ENCODE measurements at regions not wholly inside any gene's neighbourhood (a gene's known extent, or its start where the extent isn't known, plus 50 kb on each side); places are given as distances from the start of the nearest gene placed in this dataset.
"Not testable (repeated sequence)": the region's sequence is repeated elsewhere in the genome, so short reads cannot be mapped to it uniquely, and the experiment has no call there.

- Histone ChIP-seq H2AK5ac (ENCODE audit: low read length) (no peak overlapping the region), H3K27me3 (ENCODE audit: insufficient read depth, low read length) (no peaks in the 10 kb centered on the region), H3K9ac (ENCODE audit: low read length) (no peak overlapping the region), H3K14ac (ENCODE audit: low read length) (no peak overlapping the region), H3K9me3 (ENCODE audit: insufficient read depth, low read depth, low read length) (peaks cover 3% of the 10 kb centered on the region), H3K4ac (ENCODE audit: low read depth, low read length) (no peak overlapping the region), H2BK120ac (ENCODE audit: insufficient read depth, low read length, poor library complexity) (no peak overlapping the region), H3K4me1 (ENCODE audit: control insufficient read depth in 1 of 2, insufficient read depth in 2 of 2, low read length in 2 of 2) (no peaks in the 10 kb centered on the region), H4K91ac (ENCODE audit: low read depth, low read length) (no peak overlapping the region), H4K12ac (ENCODE audit: low read depth, low read length) (no peak overlapping the region), H2AFZ (ENCODE audit: insufficient read depth, low read length, poor library complexity) (no peak overlapping the region), H3K36me3 (ENCODE audit: control insufficient read depth in 1 of 2, insufficient read depth in 2 of 2, low read length in 2 of 2) (no peaks in the 10 kb centered on the region), H3K79me2 (ENCODE audit: control insufficient read depth, insufficient read depth, low read length, poor library complexity) (no peaks in the 10 kb centered on the region), H2BK12ac (ENCODE audit: low read length) (no peak overlapping the region), H3K79me1 (ENCODE audit: low read length) (no peaks in the 10 kb centered on the region), H4K8ac (ENCODE audit: low read depth, low read length) (no peak overlapping the region), H3K4me2 (ENCODE audit: low read length) (no peak overlapping the region), H2BK5ac (ENCODE audit: low read depth, low read length, poor library complexity) (no peak overlapping the region), H3K18ac (ENCODE audit: low read length) (no peak overlapping the region), H3K27ac (ENCODE audit: low read depth, low read length) (no peak overlapping the region), H3K4me3 (ENCODE audit: low read depth, low read length) (no peak overlapping the region), H3K23ac (ENCODE audit: low read length) (no peak overlapping the region)
- no peak for DNase-seq
- WGBS (ENCODE audit: extremely low coverage, insufficient coverage, insufficient read length): no CpG with 5 or more reads among the region's 2 CpGs
These were observed 73.4 kb upstream of the HMGXB4 start for GRCh38 chr22:35183917-35184316.

DNA sequence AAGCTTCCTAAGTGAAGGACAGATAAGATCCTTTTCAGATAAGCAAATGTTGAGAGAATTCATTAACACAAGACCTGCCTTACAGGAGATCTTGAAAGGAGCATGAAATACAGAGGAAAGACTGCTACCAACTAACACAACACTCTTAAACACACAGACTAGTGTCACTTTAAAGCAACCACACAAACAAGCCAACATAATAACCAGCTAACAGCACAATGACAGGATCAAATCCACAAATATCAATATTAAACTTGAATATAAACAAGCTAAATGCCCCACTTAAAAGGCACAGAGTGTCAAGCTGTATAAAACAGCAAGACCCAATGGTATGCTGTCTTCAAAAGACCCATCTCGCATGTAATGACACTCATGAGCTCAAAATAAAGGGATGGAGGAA, 70.8 kb upstream of the HMGXB4 start:
- Histone ChIP-seq H2BK120ac (ENCODE audit: insufficient read depth, low read length, poor library complexity) (no peak overlapping the region), H4K8ac (ENCODE audit: low read depth, low read length) (no peak overlapping the region), H3K9ac (ENCODE audit: low read length) (no peak overlapping the region), H3K79me2 (ENCODE audit: control insufficient read depth, insufficient read depth, low read length, poor library complexity) (no peaks in the 10 kb centered on the region), H3K27me3 (ENCODE audit: insufficient read depth, low read length) (no peaks in the 10 kb centered on the region), H3K27ac (ENCODE audit: low read depth, low read length) (no peak overlapping the region), H4K12ac (ENCODE audit: low read depth, low read length) (no peak overlapping the region), H3K4me2 (ENCODE audit: low read length) (no peak overlapping the region), H3K23ac (ENCODE audit: low read length) (no peak overlapping the region), H2AFZ (ENCODE audit: insufficient read depth, low read length, poor library complexity) (no peak overlapping the region), H3K9me3 (ENCODE audit: insufficient read depth, low read depth, low read length) (peaks cover 3% of the 10 kb centered on the region), H2AK5ac (ENCODE audit: low read length) (no peak overlapping the region), H3K4me3 (ENCODE audit: low read depth, low read length) (no peak overlapping the region), H2BK12ac (ENCODE audit: low read length) (no peak overlapping the region), H2BK5ac (ENCODE audit: low read depth, low read length, poor library complexity) (no peak overlapping the region), H3K4me1 (ENCODE audit: control insufficient read depth in 1 of 2, insufficient read depth in 2 of 2, low read length in 2 of 2) (no peaks in the 10 kb centered on the region), H3K18ac (ENCODE audit: low read length) (no peak overlapping the region), H3K4ac (ENCODE audit: low read depth, low read length) (no peak overlapping the region), H3K36me3 (ENCODE audit: control insufficient read depth in 1 of 2, insufficient read depth in 2 of 2, low read length in 2 of 2) (no peaks in the 10 kb centered on the region), H3K79me1 (ENCODE audit: low read length) (no peaks in the 10 kb centered on the region), H4K91ac (ENCODE audit: low read depth, low read length) (no peak overlapping the region), H3K14ac (ENCODE audit: low read length) (no peak overlapping the region)
- no peak for DNase-seq
- no CpG with 5 or more reads among the region's 1 CpG for WGBS (ENCODE audit: extremely low coverage, insufficient coverage, insufficient read length)

DNA sequence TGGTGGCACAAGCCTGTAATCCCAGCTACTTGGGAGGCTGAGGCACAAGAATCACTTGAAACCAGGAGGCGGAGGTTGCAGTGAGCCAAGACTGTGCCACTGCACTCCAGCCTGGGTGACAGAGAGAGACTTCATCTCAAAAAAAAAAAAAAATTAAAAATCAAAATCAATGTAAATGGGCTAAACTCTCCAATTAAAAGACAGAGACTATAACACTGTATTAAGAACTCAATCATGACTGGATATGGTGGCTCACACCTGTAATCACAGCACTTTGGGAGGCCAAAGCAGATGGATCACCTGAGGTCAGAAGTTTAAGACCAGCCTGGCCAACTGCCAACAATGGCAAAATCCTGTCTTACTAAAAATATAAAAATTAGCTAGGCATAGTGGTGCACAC, 68.4 kb upstream of the HMGXB4 start:
- H3K4me3 ChIP-seq (ENCODE audit: low read depth, low read length); H2BK5ac ChIP-seq (ENCODE audit: low read depth, low read length, poor library complexity); H3K27me3 ChIP-seq (ENCODE audit: insufficient read depth, low read length); H3K18ac ChIP-seq (ENCODE audit: low read length); H3K9me3 ChIP-seq (ENCODE audit: insufficient read depth, low read depth, low read length); H3K9ac ChIP-seq (ENCODE audit: low read length); H2BK12ac ChIP-seq (ENCODE audit: low read length); H3K14ac ChIP-seq (ENCODE audit: low read length); H3K4me2 ChIP-seq (ENCODE audit: low read length); H4K91ac ChIP-seq (ENCODE audit: low read depth, low read length); H3K4me1 ChIP-seq (ENCODE audit: control insufficient read depth in 1 of 2, insufficient read depth in 2 of 2, low read length in 2 of 2); H2AFZ ChIP-seq (ENCODE audit: insufficient read depth, low read length, poor library complexity); H3K36me3 ChIP-seq (ENCODE audit: control insufficient read depth in 1 of 2, insufficient read depth in 2 of 2, low read length in 2 of 2); H3K79me1 ChIP-seq (ENCODE audit: low read length); H3K23ac ChIP-seq (ENCODE audit: low read length); DNase-seq; H3K4ac ChIP-seq (ENCODE audit: low read depth, low read length); H4K12ac ChIP-seq (ENCODE audit: low read depth, low read length); H2AK5ac ChIP-seq (ENCODE audit: low read length); H2BK120ac ChIP-seq (ENCODE audit: insufficient read depth, low read length, poor library complexity); H4K8ac ChIP-seq (ENCODE audit: low read depth, low read length); H3K27ac ChIP-seq (ENCODE audit: low read depth, low read length); H3K79me2 ChIP-seq (ENCODE audit: control insufficient read depth, insufficient read depth, low read length, poor library complexity): not testable (repeated sequence)
- WGBS (ENCODE audit: extremely low coverage, insufficient coverage, insufficient read length): no CpG with 5 or more reads among the region's 1 CpG

- Histone ChIP-seq H3K9me3 (ENCODE audit: insufficient read depth, low read depth, low read length) (peaks cover 3% of the 10 kb centered on the region), H4K12ac (ENCODE audit: low read depth, low read length) (no peak overlapping the region), H2AK5ac (ENCODE audit: low read length) (no peak overlapping the region), H3K9ac (ENCODE audit: low read length) (no peak overlapping the region), H2BK120ac (ENCODE audit: insufficient read depth, low read length, poor library complexity) (no peak overlapping the region), H3K79me1 (ENCODE audit: low read length) (no peaks in the 10 kb centered on the region), H3K4me1 (ENCODE audit: control insufficient read depth in 1 of 2, insufficient read depth in 2 of 2, low read length in 2 of 2) (no peaks in the 10 kb centered on the region), H4K91ac (ENCODE audit: low read depth, low read length) (no peak overlapping the region), H3K27ac (ENCODE audit: low read depth, low read length) (no peak overlapping the region), H3K18ac (ENCODE audit: low read length) (no peak overlapping the region), H3K27me3 (ENCODE audit: insufficient read depth, low read length) (no peaks in the 10 kb centered on the region), H3K14ac (ENCODE audit: low read length) (no peak overlapping the region), H3K4me3 (ENCODE audit: low read depth, low read length) (no peak overlapping the region), H2AFZ (ENCODE audit: insufficient read depth, low read length, poor library complexity) (no peak overlapping the region), H2BK12ac (ENCODE audit: low read length) (no peak overlapping the region), H3K4ac (ENCODE audit: low read depth, low read length) (no peak overlapping the region), H3K23ac (ENCODE audit: low read length) (no peak overlapping the region), H3K79me2 (ENCODE audit: control insufficient read depth, insufficient read depth, low read length, poor library complexity) (no peaks in the 10 kb centered on the region), H3K4me2 (ENCODE audit: low read length) (no peak overlapping the region), H4K8ac (ENCODE audit: low read depth, low read length) (no peak overlapping the region), H2BK5ac (ENCODE audit: low read depth, low read length, poor library complexity) (no peak overlapping the region), H3K36me3 (ENCODE audit: control insufficient read depth in 1 of 2, insufficient read depth in 2 of 2, low read length in 2 of 2) (no peaks in the 10 kb centered on the region)
- DNase-seq: no peak
These were observed 67.7 kb upstream of the HMGXB4 start for GRCh38 chr22:35189559-35189958.

- Histone ChIP-seq H3K4me2 (ENCODE audit: low read length) (no peak overlapping the region), H2BK120ac (ENCODE audit: insufficient read depth, low read length, poor library complexity) (no peak overlapping the region), H3K23ac (ENCODE audit: low read length) (no peak overlapping the region), H3K79me2 (ENCODE audit: control insufficient read depth, insufficient read depth, low read length, poor library complexity) (no peaks in the 10 kb centered on the region), H3K4me1 (ENCODE audit: control insufficient read depth in 1 of 2, insufficient read depth in 2 of 2, low read length in 2 of 2) (no peaks in the 10 kb centered on the region), H3K9me3 (ENCODE audit: insufficient read depth, low read depth, low read length) (no peaks in the 10 kb centered on the region), H2BK5ac (ENCODE audit: low read depth, low read length, poor library complexity) (no peak overlapping the region), H3K9ac (ENCODE audit: low read length) (no peak overlapping the region), H3K79me1 (ENCODE audit: low read length) (no peaks in the 10 kb centered on the region), H4K91ac (ENCODE audit: low read depth, low read length) (no peak overlapping the region), H2AFZ (ENCODE audit: insufficient read depth, low read length, poor library complexity) (no peak overlapping the region), H4K12ac (ENCODE audit: low read depth, low read length) (no peak overlapping the region), H3K36me3 (ENCODE audit: control insufficient read depth in 1 of 2, insufficient read depth in 2 of 2, low read length in 2 of 2) (no peaks in the 10 kb centered on the region), H3K27me3 (ENCODE audit: insufficient read depth, low read length) (no peaks in the 10 kb centered on the region), H3K14ac (ENCODE audit: low read length) (no peak overlapping the region), H3K4me3 (ENCODE audit: low read depth, low read length) (no peak overlapping the region), H3K27ac (ENCODE audit: low read depth, low read length) (no peak overlapping the region), H3K4ac (ENCODE audit: low read depth, low read length) (no peak overlapping the region), H4K8ac (ENCODE audit: low read depth, low read length) (no peak overlapping the region), H3K18ac (ENCODE audit: low read length) (no peak overlapping the region), H2AK5ac (ENCODE audit: low read length) (no peak overlapping the region), H2BK12ac (ENCODE audit: low read length) (no peak overlapping the region)
- no CpG with 5 or more reads among the region's 2 CpGs for WGBS (ENCODE audit: extremely low coverage, insufficient coverage, insufficient read length)
- DNase-seq: no peak
These were observed 65.9 kb upstream of the HMGXB4 start for GRCh38 chr22:35191412-35191811.
